ENCODE measurements at regions not wholly inside any gene's neighbourhood (a gene's known extent, or its start where the extent isn't known, plus 50 kb on each side); places are given as distances from the start of the nearest gene placed in this dataset.

DNA sequence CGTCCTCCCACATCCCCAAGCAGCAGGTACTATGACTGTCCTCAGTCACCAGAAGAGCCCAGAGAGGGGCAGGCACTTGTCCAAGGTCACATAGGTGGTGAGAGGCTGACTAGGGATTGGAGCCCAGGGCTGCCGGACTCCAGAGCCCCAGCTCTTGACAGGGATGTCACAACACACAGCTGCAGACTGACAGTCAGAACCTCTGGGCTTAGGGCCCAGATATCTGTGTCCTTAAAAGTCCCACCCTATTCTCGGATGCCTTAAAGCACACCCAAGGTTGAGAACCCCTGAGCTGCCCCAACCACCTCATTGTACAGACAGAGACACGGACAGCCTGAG, 622.9 kb downstream of the MATN1 start:
- TF ChIP-seq POLR2A (IDR thresholded peaks at IDR 0.05), result no peak
- TF ChIP-seq, protein P1, sequence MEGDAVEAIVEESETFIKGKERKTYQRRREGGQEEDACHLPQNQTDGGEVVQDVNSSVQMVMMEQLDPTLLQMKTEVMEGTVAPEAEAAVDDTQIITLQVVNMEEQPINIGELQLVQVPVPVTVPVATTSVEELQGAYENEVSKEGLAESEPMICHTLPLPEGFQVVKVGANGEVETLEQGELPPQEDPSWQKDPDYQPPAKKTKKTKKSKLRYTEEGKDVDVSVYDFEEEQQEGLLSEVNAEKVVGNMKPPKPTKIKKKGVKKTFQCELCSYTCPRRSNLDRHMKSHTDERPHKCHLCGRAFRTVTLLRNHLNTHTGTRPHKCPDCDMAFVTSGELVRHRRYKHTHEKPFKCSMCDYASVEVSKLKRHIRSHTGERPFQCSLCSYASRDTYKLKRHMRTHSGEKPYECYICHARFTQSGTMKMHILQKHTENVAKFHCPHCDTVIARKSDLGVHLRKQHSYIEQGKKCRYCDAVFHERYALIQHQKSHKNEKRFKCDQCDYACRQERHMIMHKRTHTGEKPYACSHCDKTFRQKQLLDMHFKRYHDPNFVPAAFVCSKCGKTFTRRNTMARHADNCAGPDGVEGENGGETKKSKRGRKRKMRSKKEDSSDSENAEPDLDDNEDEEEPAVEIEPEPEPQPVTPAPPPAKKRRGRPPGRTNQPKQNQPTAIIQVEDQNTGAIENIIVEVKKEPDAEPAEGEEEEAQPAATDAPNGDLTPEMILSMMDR (IDR thresholded peaks at IDR 0.05), result no peak

Measured in ovary (tissue), 3 donors.